ENCODE measurements at regions not wholly inside any gene's neighbourhood (a gene's known extent, or its start where the extent isn't known, plus 50 kb on each side); places are given as distances from the start of the nearest gene placed in this dataset.

- no peaks in the 10 kb centered on the region for H3K4me1 Mint-ChIP-seq
- H3K27ac Mint-ChIP-seq = no peak overlapping the region
- H3K27me3 Mint-ChIP-seq (ENCODE audit: insufficient read depth, low read depth) = no peaks in the 10 kb centered on the region
- DNase-seq (ENCODE audit: low spot score) = no peak
- H3K27me3 ChIP-seq = no peaks in the 10 kb centered on the region
- H3K79me2 ChIP-seq (ENCODE audit: low read depth) = no peaks in the 10 kb centered on the region
- H4K20me1 ChIP-seq (ENCODE audit: low read depth) = no peaks in the 10 kb centered on the region
- TF ChIP-seq EZH2 (IDR thresholded peaks at IDR 0.05) = no peak
- no peak for TF ChIP-seq CTCF (IDR thresholded peaks at IDR 0.05)
- no peak for TF ChIP-seq EZH2phosphoT487 (IDR thresholded peaks at IDR 0.05)
- no peak overlapping the region for H3K9ac ChIP-seq
- no peaks in the 10 kb centered on the region for H3F3A ChIP-seq (ENCODE audit: low read depth)
- no peaks in the 10 kb centered on the region for H3K4me1 ChIP-seq
- no peak overlapping the region for H3K4me2 ChIP-seq
- no peak overlapping the region for H3K4me3 Mint-ChIP-seq
- H3K4me3 ChIP-seq = no peak overlapping the region
- no peaks in the 10 kb centered on the region for H3K9me3 Mint-ChIP-seq
- H3K9me3 ChIP-seq (ENCODE audit: low read depth) = no peaks in the 10 kb centered on the region
- H2AFZ ChIP-seq (replicated peaks) = no peak overlapping the region
- no peaks in the 10 kb centered on the region for H3K36me3 ChIP-seq
- no peak overlapping the region for H3K27ac ChIP-seq
- no peaks in the 10 kb centered on the region for H3K36me3 Mint-ChIP-seq
Measured at GRCh38 chr18:28905509-28905908, 728.6 kb upstream of the CDH2 start.

- no peaks in the 10 kb centered on the region for H3F3A ChIP-seq (ENCODE audit: low read depth)
- no peaks in the 10 kb centered on the region for H3K36me3 ChIP-seq
- H3K27me3 ChIP-seq = no peaks in the 10 kb centered on the region
- H3K4me1 ChIP-seq = no peaks in the 10 kb centered on the region
- no peaks in the 10 kb centered on the region for H3K9me3 ChIP-seq (ENCODE audit: low read depth)
- Mint-ChIP-seq H3K4me1 (no peaks in the 10 kb centered on the region), H3K36me3 (no peaks in the 10 kb centered on the region), H3K9me3 (no peaks in the 10 kb centered on the region), H3K4me3 (no peak overlapping the region), H3K27me3 (ENCODE audit: insufficient read depth, low read depth) (no peaks in the 10 kb centered on the region), H3K27ac (no peak overlapping the region)
- no peak overlapping the region for H3K27ac ChIP-seq
- H4K20me1 ChIP-seq (ENCODE audit: low read depth) = no peaks in the 10 kb centered on the region
- H3K79me2 ChIP-seq (ENCODE audit: low read depth) = no peaks in the 10 kb centered on the region
- no peak overlapping the region for H3K4me3 ChIP-seq
- H3K9ac ChIP-seq = no peak overlapping the region
- no peak overlapping the region for H3K4me2 ChIP-seq
- no peak for TF ChIP-seq EZH2 (IDR thresholded peaks at IDR 0.05)
- no peak for TF ChIP-seq EZH2phosphoT487 (IDR thresholded peaks at IDR 0.05)
- no peak for TF ChIP-seq CTCF (IDR thresholded peaks at IDR 0.05)
- DNase-seq (ENCODE audit: low spot score) = no peak
- H2AFZ ChIP-seq (replicated peaks) = no peak overlapping the region
Measured at GRCh38 chr18:28904789-28905364, 727.9 kb upstream of the CDH2 start.

GRCh38 chr18:28903306-28903705 is 726.4 kb upstream of the CDH2 start:
- no peaks in the 10 kb centered on the region for H3K4me1 Mint-ChIP-seq
- Histone ChIP-seq H4K20me1 (ENCODE audit: low read depth) (no peaks in the 10 kb centered on the region), H3K27me3 (no peaks in the 10 kb centered on the region), H3K36me3 (no peaks in the 10 kb centered on the region), H3K9me3 (ENCODE audit: low read depth) (no peaks in the 10 kb centered on the region), H3K9ac (no peak overlapping the region), H3K4me2 (no peak overlapping the region), H3K79me2 (ENCODE audit: low read depth) (no peaks in the 10 kb centered on the region), H3K4me1 (no peaks in the 10 kb centered on the region), H3K27ac (no peak overlapping the region), H3F3A (ENCODE audit: low read depth) (no peaks in the 10 kb centered on the region), H2AFZ (replicated peaks) (no peak overlapping the region), H3K4me3 (no peak overlapping the region)
- no peaks in the 10 kb centered on the region for H3K36me3 Mint-ChIP-seq
- H3K9me3 Mint-ChIP-seq = no peaks in the 10 kb centered on the region
- no peak for TF ChIP-seq CTCF (IDR thresholded peaks at IDR 0.05)
- TF ChIP-seq EZH2 (IDR thresholded peaks at IDR 0.05) = no peak
- no peak for TF ChIP-seq EZH2phosphoT487 (IDR thresholded peaks at IDR 0.05)
- no peaks in the 10 kb centered on the region for H3K27me3 Mint-ChIP-seq (ENCODE audit: insufficient read depth, low read depth)
- no peak for DNase-seq (ENCODE audit: low spot score)
- H3K27ac Mint-ChIP-seq = no peak overlapping the region
- H3K4me3 Mint-ChIP-seq = no peak overlapping the region
